Thyroid gland (tissue), 4 donors: ENCODE measurements at regions not wholly inside any gene's neighbourhood (a gene's known extent, or its start where the extent isn't known, plus 50 kb on each side); places are given as distances from the start of the nearest gene placed in this dataset.

ENCODE experiments used
- DNase-seq, 2 donors: peaks; one replicate each; pipeline ENCODE4 v3.0.0-alpha.2; 2019
- H3K27ac ChIP-seq, 3 donors: fragments of 200-600 bp; sonication (generic); 1 replicate in 2 of 3; 2 replicates in 1 of 3; pipeline ENCODE4 v1.5.1; 2016 to 2019; ENCODE audit warnings: mild to moderate bottlenecking in 1 of 3, moderate library complexity in 1 of 3
- H3K27me3 ChIP-seq: fragments of 200-600 bp; sonication (generic); one replicate; pipeline ENCODE4 v1.5.1; 2019
- H3K36me3 ChIP-seq, 2 donors: fragments of 200-600 bp; sonication (generic); one replicate each; pipeline ENCODE4 v1.5.1; 2016 to 2019
- H3K4me1 ChIP-seq, 2 donors: fragments of 200-600 bp; sonication (generic); one replicate each; pipeline ENCODE4 v1.5.1; 2017 to 2019
- H3K4me3 ChIP-seq, 3 donors: fragments of 200-600 bp; sonication (generic); replicated peaks in 1 of 3; 1 replicate in 2 of 3; 2 replicates in 1 of 3; pipeline ENCODE4 v1.5.1; 2016; ENCODE audit warnings: mild to moderate bottlenecking in 1 of 3
- H3K9me3 ChIP-seq: fragments of 200-600 bp; sonication (generic); one replicate; pipeline ENCODE4 v1.5.1; 2017
- CTCF ChIP-seq, 6 experiments: fragments of 200-600 bp in 3 of 6; fragments of 450-650 bp in 3 of 6; sonication (generic) in 3 of 6; IDR thresholded peaks; one replicate each; pipeline ENCODE4 v1.5.1; 2016 to 2019; ENCODE audit warnings: antibody characterized with exemption in 6 of 6, mild to moderate bottlenecking in 2 of 6, inconsistent platforms in 1 of 6, moderate library complexity in 1 of 6
- POLR2A ChIP-seq, 2 donors: fragments of 450-650 bp; IDR thresholded peaks; one replicate each; pipeline ENCODE4 v1.6.1; 2017; ENCODE audit warnings: antibody characterized with exemption in 2 of 2, mild to moderate bottlenecking in 2 of 2, moderate library complexity in 1 of 2
- WGBS, 2 donors: methylation state at CpG; one replicate each; pipeline ENCODE4 v1.1.5; 2017; 5-methylcytosine and 5-hydroxymethylcytosine counted together
- intact Hi-C: fragments of 100-400 bp; cut with DNase I; formaldehyde crosslinking; loops from one replicate; pipeline ENCODE4 v1.15.1; 2023

- 79% methylated on average over 3 of the region's 3 CpGs for WGBS, 2 donors
- Histone ChIP-seq H3K4me3 (no peak overlapping the region), H3K9me3 (no peaks in the 10 kb centered on the region), H3K27ac (no peak overlapping the region), H3K4me1 (no peaks in the 10 kb centered on the region), H3K27me3 (no peaks in the 10 kb centered on the region), H3K36me3 (no peaks in the 10 kb centered on the region)
- no peak for TF ChIP-seq CTCF (IDR thresholded peaks at IDR 0.05)
- TF ChIP-seq POLR2A (IDR thresholded peaks at IDR 0.05): no peak
- DNase-seq: no peak
- intact Hi-C loops: no loop called here
Measured at GRCh38 chr12:60475825-60476224, 880.0 kb downstream of the SLC16A7 start.

GRCh38 chr12:60487284-60487683 lies 891.5 kb downstream of the SLC16A7 start:
- intact Hi-C loops: no loop called here
- Histone ChIP-seq H3K27ac (no peak overlapping the region), H3K9me3 (no peaks in the 10 kb centered on the region), H3K4me1 (no peaks in the 10 kb centered on the region), H3K4me3 (no peak overlapping the region), H3K36me3 (no peaks in the 10 kb centered on the region), H3K27me3 (no peaks in the 10 kb centered on the region)
- no peak for DNase-seq
- WGBS, 2 donors: 82 to 84% methylated on average over 1 of the region's 1 CpG
- no peak for TF ChIP-seq POLR2A (IDR thresholded peaks at IDR 0.05)
- no peak for TF ChIP-seq CTCF (IDR thresholded peaks at IDR 0.05)

GRCh38 chr12:60489071-60489470 lies 893.2 kb downstream of the SLC16A7 start:
- TF ChIP-seq POLR2A (IDR thresholded peaks at IDR 0.05) (no peak), CTCF (IDR thresholded peaks at IDR 0.05) (no peak)
- Histone ChIP-seq H3K36me3 (no peaks in the 10 kb centered on the region), H3K27me3 (no peaks in the 10 kb centered on the region), H3K4me3 (no peak overlapping the region), H3K27ac (no peak overlapping the region), H3K4me1 (no peaks in the 10 kb centered on the region), H3K9me3 (no peaks in the 10 kb centered on the region)
- intact Hi-C loops: no loop called here
- no peak for DNase-seq

GRCh38 chr12:60494244-60494643 lies 898.4 kb downstream of the SLC16A7 start:
- Histone ChIP-seq H3K4me1 (no peaks in the 10 kb centered on the region), H3K27ac (no peak overlapping the region), H3K4me3 (no peak overlapping the region), H3K36me3 (no peaks in the 10 kb centered on the region), H3K9me3 (no peaks in the 10 kb centered on the region), H3K27me3 (no peaks in the 10 kb centered on the region)
- DNase-seq: no peak
- WGBS, 2 donors: 32 to 36% methylated on average over 2 of the region's 2 CpGs
- no peak for TF ChIP-seq POLR2A (IDR thresholded peaks at IDR 0.05)
- peak in 4 of 6 experiments; percentile 51 to 68 (median 56) for TF ChIP-seq CTCF (IDR thresholded peaks at IDR 0.05)
- intact Hi-C loops: no loop called here

GRCh38 chr12:60498656-60499055 lies 902.8 kb downstream of the SLC16A7 start:
- intact Hi-C loops: no loop called here
- no peak for DNase-seq
- TF ChIP-seq CTCF (IDR thresholded peaks at IDR 0.05): no peak
- no peak for TF ChIP-seq POLR2A (IDR thresholded peaks at IDR 0.05)
- no peaks in the 10 kb centered on the region for H3K36me3 ChIP-seq
- no peak overlapping the region for H3K27ac ChIP-seq
- no peaks in the 10 kb centered on the region for H3K4me1 ChIP-seq
- no peaks in the 10 kb centered on the region for H3K9me3 ChIP-seq
- no peak overlapping the region for H3K4me3 ChIP-seq
- 38 to 43% methylated on average over 1 of the region's 1 CpG for WGBS, 2 donors
- no peaks in the 10 kb centered on the region for H3K27me3 ChIP-seq
